GM18873 (cell line): ENCODE measurements at regions not wholly inside any gene's neighbourhood (a gene's known extent, or its start where the extent isn't known, plus 50 kb on each side); places are given as distances from the start of the nearest gene placed in this dataset.

Source experiments
- ATAC-seq: cut with Tn5 transposase; IDR thresholded peaks from one replicate; pipeline ENCODE4 v1.9.1; 2021; ENCODE audit warnings: mild to moderate bottlenecking, moderate library complexity, moderate number of reproducible peaks; ENCODE audit not compliant: unreplicated experiment, low FRiP score

DNA sequence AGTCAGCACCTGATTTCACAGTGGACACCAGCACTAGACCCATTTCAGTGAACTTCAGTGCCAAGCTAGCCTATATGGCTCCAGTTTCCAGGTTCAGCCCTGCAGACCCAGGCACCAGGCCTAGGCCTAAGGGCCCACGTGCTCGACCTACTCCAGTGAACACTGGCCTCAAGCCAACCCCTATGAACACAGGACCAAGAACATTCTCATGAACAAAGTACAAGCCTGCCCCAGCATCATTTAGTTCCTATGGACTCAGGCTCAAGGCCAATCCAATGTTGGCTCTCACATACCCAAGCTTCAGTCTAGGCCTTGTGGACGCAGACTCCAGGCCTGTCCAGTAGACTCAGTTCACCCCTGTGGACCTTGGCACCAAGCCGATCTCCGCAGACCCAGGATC lies 385.5 kb downstream of the DHX35 start:
- no peak for ATAC-seq

DNA sequence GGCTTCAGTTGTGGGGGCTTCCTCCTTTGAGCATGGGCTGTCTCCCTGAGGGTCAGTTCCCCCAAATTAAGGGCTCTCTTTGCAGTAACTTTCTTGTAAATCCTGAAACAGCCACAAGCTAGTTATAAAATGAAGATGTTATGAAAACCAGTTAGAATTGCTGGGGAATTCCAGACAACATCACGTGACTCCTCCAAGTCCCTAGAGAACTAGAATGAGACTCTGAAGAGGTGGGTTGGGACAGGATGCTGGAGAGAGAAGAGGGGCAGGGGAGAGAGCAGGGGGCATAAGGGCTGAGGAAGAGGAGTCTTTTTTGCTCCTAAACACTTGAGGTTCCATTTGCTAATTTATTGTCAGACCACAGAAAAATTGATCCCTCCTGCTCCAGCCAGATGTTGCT lies 380.3 kb downstream of the DHX35 start:
- no peak for ATAC-seq

DNA sequence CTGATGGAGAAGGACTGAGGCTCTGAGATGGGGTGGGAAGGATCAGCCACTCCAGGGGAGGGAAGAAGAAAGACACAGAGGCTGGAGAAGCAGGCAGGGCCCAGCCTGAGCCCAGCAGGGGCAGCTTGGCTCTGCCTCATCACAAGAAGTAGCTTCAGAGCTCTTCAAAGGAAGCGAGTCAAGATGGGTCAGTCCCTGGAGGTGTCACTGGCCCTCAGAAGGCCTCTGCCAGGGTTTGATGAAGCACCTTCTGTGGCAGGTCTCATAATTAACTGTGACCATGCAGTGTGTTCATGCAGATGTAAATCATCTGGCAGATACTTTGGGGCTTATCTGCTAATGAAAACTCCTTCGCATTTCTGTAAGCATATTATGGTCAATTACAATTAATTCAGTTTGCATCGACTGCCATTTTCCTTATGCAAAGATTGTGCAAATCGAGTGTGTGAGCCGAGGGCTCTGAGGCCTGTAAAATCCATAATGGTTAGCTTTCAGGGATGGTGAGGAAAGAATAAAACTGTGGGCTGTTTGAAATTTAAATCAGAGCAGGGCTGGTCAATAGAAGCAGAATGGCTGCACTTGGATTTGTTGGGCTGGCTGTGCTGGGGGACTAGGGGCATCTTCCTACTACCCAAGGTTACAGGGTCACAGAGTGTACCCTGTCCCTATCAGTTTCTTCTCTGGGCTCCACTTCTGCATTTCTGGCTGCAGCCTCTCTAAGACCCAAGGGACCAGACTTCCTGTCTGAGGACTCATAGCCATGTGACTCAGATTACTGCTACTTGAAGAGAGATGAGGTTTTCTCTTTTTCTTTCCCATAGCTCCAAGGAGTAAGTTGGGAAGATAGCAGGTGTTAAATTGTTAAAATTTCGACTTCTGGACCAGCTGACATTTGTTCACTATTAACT lies 376.6 kb downstream of the DHX35 start:
- ATAC-seq = peak; percentile 87

DNA sequence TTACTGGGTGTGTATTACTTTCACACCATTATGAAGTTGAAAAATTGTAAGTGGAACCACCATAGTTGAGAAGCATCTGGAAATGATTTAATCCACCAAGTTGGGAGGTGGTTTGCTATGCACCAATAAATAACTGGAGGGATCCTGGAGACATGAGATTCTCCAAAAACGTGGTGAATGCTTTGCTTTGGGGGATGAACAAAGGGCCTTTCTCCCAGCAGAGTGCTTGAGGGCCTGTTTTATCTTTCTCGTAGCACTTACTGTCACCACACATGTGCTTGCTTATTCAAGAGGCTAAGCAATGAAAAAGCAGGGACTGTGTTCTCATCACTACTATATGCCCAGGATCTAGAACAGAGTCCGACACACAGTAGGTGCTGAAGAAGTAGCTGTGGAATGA lies 371.1 kb downstream of the DHX35 start:
- no peak for ATAC-seq

DNA sequence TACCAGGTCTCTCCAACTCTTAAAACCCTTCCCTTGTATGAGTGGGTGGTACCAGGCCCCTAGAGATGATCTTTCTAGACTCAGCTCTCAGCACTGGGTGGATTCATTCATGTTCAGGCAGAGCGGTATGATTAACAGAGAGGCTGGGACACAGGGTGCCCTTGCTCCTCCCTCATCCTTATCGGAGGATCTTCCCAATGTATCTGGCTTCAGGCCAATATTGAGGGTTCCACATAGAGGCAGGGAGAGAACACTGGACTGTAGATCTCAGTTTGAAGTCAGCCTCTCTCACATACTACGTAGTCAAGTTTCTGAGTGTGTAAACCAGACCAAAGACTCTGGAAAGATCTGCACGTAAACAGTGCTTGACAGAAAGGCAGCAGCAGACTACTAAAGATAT lies 366.2 kb downstream of the DHX35 start:
- ATAC-seq = no peak

DNA sequence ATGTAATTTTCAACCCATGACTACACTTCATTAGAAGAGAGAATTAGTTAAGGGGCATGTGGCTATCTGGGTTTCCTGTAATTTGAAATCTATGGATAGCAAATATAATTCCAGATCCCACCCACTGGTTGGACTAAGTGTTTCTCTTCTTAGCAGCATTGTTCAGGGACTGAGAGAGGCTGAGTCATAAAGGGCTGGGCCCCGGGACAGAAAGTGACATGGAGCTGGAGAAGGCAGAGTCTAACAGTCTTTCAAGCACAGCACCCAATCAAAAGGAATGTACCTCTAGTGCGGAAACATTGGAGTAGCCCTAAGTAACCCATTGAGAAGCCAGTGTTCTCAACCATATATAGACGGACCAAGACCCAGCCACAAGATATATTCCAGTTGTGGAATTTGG lies 363.9 kb downstream of the DHX35 start:
- no peak for ATAC-seq

DNA sequence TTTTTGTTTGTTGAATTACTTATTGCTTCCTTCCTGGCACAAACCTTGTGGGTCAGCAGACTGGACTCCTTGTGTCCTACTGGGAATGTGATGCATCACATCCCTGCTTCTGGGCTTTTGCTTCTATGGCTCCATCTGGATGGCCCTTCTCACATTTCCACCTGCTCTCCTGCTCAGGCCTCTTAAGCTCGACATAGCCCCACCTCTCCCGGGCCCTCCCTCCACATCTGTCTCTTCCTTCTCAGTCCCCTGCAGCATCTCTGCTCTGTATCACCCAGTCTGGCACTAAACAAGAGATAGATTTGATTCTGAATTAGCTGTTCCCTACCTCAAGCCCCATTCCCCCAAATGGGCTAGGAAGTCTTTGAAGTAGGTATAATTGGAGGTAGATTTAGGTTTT lies 356.8 kb downstream of the DHX35 start:
- ATAC-seq = no peak

DNA sequence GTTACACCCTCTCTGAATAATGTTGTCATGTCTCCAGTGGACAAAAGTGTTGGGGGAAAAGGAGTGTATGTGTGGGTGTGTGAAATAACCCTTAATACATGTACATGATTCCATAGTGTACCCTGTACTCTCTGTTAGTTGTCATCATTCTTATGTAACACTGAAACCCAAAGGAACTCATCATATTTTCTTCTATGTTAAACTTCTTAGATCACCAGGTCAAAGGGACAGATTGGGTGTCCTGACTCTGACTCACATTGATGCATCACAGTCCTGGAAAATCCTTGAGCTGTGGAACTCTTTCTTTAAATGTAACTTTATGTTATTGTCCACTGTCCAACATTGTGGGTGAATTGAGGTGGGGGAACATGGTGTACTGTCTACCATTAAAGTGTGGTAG lies 350.5 kb downstream of the DHX35 start:
- ATAC-seq = no peak

DNA sequence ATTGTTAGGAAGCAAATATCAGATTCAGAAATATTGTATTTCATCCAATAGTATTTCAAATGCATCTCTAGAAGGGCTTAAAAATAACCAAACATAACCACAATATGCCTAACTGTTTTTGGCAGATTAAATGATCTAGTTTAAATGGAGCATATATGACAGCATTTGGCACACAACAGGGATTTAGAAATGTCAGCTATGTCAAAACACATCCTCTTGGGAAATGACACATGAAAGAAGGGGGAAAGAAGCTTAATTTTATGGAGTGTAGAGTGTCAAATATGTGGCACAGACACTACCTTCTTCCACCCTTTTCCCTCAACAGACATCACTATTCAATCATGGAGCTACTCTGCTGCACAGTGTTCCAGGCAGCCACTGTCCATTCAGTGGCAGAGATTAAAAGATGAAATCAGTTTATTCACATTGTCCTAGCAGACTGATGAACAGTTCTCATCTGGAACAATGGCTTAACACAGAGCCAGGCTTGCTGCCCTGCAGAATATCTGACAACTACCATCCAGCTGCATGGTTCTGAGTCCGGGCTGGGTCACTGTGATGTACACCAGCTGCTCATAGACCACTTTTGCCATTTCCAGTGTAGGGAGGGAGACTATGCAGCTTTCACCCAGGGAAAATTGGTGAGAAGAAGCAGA lies 349.8 kb downstream of the DHX35 start:
- ATAC-seq = no peak

DNA sequence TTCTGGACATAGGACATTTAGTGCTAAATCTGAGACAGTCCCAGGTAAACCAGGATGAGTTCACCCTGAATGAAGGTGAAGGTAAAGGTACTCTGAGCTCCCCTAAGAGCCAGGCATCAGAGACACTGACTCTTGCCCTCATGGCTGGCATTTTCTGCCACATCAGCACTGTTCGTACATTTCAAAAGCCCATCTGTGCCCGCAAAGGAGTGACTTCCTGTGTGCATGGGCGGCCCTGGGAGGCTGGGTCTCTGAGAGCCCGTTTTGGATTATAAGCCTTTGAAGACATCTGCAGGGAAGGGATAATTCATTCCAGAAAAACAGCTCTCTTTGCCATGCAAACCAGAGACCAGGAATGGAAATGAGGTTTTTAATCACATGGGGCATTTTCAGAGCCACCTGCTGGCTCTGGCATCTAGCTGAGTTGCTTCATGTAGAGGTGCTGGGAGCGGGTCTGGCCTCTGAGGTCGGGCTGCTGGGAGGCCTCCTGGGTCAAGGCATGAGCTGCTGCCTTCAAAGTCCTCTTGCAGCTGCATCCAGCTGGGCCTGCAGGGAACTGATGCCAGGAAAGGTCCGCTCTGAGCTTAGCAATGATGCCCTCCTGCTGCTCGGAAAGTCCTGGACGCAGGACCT lies 348.3 kb downstream of the DHX35 start:
- ATAC-seq = no peak

DNA sequence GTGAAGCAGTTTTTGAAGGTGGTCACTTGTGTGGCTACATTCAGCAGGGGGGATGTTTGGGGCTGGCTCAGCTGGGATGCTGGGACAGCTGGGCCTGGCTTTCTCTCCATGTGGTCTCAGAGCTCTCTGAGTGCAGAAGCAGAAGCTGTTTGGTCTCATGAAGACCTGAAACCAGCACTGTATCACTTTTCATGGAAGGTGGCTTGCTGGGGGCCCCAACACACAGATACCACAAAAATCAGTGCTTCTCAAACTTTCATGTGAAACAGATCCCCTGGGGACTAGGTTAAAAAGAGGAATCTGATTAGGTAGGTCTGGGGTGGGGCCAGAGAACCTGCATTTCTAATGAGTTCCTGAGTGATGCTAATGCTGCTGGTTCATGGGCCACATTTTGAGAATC lies 347.3 kb downstream of the DHX35 start:
- no peak for ATAC-seq

DNA sequence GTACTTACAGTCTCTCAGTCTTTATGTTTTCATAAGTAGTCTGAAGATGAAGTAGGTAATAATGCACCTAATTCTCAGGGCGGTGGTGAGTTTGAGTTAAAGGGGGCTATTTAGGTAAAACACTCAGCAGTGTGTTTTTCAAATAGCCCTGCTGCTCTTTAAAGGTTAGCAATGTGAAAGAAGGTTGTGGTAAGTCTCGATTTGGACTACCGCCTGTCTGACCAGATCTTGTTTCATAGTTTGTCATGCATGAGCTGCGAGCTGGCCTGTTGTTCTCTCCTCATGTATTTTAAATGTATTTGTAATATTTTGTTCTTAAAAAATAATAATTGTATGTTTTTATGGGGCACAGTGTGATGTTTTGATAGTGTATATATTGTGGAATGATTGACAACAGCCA lies 340.2 kb downstream of the DHX35 start:
- ATAC-seq = no peak

DNA sequence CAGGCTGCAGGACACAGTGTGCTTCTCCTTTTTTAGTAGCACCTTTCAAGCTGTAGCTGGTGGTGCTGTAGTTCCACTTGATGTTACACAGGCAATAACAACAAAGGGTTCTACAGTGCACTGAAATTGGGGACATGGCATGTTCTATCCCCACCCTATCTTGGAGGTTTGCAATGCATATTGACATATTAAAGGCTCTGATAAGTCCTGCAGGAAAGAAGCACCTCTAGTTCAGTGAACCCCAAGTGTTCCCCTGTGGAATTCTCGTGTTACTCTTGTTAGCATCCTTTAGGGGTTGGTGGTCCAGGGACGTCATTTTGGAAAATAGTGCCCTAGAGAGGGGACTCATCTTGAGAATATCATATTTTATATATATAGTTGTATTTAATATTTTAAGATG lies 337.6 kb downstream of the DHX35 start:
- no peak for ATAC-seq

DNA sequence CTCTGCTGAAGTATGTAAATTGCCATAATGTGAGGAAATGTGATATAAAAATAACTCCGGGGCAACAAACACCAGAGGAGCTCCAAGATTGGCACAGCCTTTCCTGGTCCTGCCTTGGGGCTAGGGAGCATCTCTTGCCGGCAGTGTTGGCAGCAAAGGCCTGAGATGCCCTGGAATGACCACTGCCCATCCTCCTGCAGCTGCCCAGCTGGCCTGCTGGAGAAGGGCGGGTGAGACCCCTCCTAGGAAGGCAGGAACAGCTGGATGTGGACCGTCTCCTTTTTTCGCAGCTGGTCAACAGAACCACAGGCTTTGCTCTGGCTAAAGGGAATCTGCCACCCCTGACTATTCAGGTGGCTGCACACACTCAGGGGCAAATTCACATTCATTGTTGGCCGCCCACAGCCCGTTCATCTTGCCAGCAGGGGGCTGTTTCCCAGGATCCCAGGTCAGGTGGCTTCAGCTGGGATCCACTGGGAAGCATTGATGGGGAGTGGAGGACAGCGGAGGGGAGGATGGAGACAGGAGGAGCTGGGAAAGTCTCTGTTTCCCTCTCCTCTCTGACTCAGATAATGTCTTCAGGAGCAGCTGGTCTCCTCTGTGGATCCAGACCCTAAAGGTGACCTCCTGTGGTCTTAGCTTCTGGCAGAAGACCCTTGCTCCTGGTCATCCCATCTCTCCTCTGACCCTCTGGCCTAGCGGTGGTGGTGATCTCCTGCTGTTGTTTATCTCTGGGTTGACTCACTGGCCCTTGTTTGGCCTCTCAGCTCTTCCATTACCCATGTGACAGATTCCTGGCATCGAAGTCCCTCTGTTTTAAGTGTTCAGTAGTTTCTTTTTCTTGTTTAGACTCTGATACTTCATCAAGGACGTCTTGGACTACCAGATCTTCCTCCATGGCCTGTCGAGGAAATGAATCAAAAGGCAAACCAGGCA lies 336.7 kb downstream of the DHX35 start:
- ATAC-seq = no peak

DNA sequence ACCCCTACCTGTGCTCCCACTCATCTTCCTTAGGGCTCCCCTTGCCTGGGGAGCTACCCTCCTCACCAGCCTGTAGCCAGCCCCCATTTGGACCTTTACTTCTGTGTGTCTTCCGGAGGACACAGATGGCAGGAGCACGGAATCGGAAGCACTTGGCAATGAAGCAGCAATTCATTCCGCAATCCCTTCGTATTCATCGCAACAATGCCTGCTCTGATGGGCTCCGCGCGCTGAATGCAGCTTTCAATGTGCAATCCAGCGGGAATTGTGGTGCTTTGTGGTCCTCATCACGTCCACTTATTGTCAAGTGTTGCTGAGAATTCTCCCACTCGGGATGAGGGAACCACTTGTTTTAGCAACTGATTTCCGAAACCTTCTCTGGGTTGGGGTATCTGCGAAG lies 336.0 kb downstream of the DHX35 start:
- no peak for ATAC-seq

DNA sequence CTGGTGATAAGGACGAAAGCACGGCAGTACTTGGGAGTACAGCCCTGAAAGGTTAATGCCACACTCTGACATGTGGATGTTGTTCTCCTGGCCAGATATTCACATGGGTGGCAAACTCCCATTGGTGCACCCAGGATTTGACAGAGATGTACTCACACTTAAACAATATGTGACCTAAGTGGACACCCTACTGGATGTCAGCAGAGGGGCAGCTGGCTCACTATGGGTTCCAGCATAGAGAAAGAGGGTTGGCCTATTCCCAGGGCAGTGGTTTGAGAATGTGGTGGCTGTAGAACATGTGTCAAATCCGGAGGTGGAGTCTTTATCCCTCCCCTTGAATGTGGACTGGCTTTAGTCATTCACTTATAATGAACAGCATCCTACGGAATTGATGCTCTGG lies 333.2 kb downstream of the DHX35 start:
- no peak for ATAC-seq

DNA sequence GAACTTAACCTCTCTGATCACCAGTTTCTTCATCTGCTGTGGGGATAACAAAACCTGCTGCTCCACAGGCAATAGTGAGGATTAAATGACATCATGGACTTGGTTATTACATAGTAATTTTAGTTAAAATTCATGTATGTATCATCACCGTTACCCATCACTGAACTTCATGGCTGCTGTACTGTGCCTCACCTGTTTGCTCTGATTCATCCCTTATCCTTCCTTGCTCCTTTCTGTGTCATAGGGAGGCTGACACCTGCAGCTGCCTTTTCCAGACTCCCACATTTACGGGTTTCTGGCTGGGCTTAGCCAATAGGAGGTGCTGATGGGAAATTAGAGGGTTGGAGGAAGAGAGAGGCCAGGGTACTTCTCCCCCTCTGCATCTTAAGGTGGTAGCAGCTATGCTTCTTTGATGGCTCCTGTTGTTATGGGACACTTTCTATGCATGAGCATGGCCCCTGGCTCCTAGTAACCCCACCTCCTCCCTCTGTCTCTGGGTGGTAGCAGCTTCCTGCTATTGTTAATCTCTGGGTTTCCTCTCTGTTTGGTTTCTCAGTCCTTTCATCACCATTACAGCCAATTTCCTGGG lies 332.1 kb downstream of the DHX35 start:
- no peak for ATAC-seq

DNA sequence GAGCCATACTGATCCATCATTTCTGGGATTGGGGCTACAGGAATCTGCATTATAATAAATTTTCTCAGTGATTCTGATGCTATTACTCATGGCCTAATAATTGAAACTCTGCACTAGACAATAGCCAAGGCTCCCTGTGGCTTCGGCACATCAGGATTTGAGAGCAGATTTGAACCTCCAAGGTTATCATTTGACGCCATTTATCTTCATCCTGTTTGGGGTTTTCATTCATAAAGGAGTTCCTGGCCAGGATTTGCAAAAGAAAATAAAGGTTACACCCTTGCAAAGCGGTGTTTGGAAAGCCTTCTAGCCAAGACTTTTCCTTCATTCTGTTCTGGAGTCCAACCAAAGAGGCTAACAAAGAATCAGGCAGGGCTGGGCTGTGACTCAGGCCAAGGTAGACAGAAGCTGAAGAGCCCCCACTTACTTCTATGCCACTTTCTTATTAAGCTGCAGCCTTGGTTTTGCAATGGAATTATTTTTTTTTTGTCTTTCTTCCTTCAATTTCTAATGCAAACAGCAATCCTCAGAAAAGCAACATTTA lies 330.1 kb downstream of the DHX35 start:
- no peak for ATAC-seq

DNA sequence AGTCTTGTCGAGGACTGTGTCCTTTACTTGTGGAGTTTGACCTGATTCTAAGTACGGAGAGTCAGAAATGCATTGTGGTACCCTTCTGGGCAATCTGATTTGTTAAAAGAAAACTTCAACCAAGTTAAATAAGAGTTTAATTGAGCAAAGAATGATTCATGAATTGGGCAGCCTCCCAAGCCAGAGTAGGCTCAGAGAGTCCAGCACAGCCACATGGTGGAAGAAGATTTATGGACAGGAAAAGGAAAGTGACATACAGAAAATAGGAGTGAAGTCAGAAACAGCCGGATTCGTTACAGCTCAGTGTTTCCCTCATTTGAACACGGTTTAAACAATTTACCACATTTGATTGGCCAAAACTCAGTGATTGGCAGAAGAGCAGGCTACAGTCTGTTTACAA lies 329.2 kb downstream of the DHX35 start:
- no peak for ATAC-seq

DNA sequence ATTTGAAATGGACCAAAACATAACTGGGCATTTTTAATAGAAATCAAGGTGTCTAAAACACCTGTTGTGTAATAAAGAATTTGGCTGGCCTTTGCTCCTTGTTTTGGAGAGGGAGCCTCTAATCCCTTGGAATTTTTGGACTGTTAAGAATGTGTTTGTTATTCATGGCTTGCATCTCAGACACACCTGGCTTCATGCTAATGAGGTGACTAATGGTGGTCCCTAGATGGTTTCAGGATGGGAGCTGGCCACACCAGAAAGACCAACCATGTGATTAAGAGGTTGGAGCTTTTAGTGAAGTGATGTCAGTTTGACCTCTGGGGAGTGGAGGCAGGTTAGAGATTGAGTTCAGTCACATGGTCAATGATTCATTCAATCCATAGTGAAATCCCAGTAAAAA lies 328.4 kb downstream of the DHX35 start:
- ATAC-seq = no peak
